SK-N-MC (cell line): ENCODE measurements at regions not wholly inside any gene's neighbourhood (a gene's known extent, or its start where the extent isn't known, plus 50 kb on each side); places are given as distances from the start of the nearest gene placed in this dataset.
"Not testable (repeated sequence)": the region's sequence is repeated elsewhere in the genome, so short reads cannot be mapped to it uniquely, and the experiment has no call there.

Experiments
- DNase-seq: peaks from one replicate; pipeline ENCODE4 v3.0.0-alpha.2; 2011; ENCODE audit warnings: low read depth, low spot score
- H3K27ac ChIP-seq: fragments of 200-600 bp; sonication (generic); 2 replicates; pipeline ENCODE4 v1.5.1; 2016; ENCODE audit warnings: mixed run types
- H3K36me3 ChIP-seq: fragments of 200-600 bp; sonication (generic); 2 replicates; pipeline ENCODE4 v1.6.1; 2017; ENCODE audit warnings: antibody characterized with exemption, low read length, mixed read lengths; ENCODE audit not compliant: insufficient read depth
- H3K4me3 ChIP-seq: fragments of 200-600 bp; sonication (generic); 2 replicates; pipeline ENCODE4 v1.5.1; 2016
- H3K9ac ChIP-seq: fragments of 200-600 bp; sonication (generic); 2 replicates; pipeline ENCODE4 v1.8.0; 2017; ENCODE audit warnings: mixed run types, mixed read lengths; ENCODE audit not compliant: insufficient read length
- H3K9me3 ChIP-seq: fragments of 200-600 bp; sonication (generic); 2 replicates; pipeline ENCODE4 v1.6.1; 2017; ENCODE audit warnings: low read depth, mild to moderate bottlenecking, antibody characterized with exemption, low read length, moderate library complexity, mixed read lengths
- EZH2 ChIP-seq: fragments of 200-600 bp; sonication (generic); IDR thresholded peaks from one replicate; pipeline ENCODE4 v1.6.1; 2017; ENCODE audit warnings: antibody characterized with exemption
- FOXP2 ChIP-seq: optimal IDR thresholded peaks from 2 replicates; pipeline ENCODE3; 2011; ENCODE audit warnings: mild to moderate bottlenecking, moderate library complexity; ENCODE audit not compliant: insufficient read depth; ENCODE audit errors: extremely low read length, control extremely low read depth
- POLR2AphosphoS5 ChIP-seq: IDR thresholded peaks from 2 replicates; pipeline ENCODE4 v1.6.1; 2012; ENCODE audit warnings: mild to moderate bottlenecking, low read depth, low read length, borderline replicate concordance

- Histone ChIP-seq H3K4me3 (no peak overlapping the region), H3K27ac (no peak overlapping the region), H3K36me3 (no peaks in the 10 kb centered on the region), H3K9ac (no peak overlapping the region), H3K9me3 (no peaks in the 10 kb centered on the region)
- no peak for TF ChIP-seq FOXP2
- TF ChIP-seq POLR2AphosphoS5 = no peak
- no peak for TF ChIP-seq EZH2
- no peak for DNase-seq
Observed at GRCh38 chr4:123652476-123652875, 255.9 kb downstream of the SPRY1 start.

GRCh38 chr4:123653236-123653635, 256.6 kb downstream of the SPRY1 start:
- no peaks in the 10 kb centered on the region for H3K9me3 ChIP-seq
- H3K9ac ChIP-seq = no peak overlapping the region
- DNase-seq = no peak
- H3K36me3 ChIP-seq = no peaks in the 10 kb centered on the region
- no peak overlapping the region for H3K27ac ChIP-seq
- TF ChIP-seq EZH2 (no peak), POLR2AphosphoS5 (no peak), FOXP2 (no peak)
- no peak overlapping the region for H3K4me3 ChIP-seq

GRCh38 chr4:123656746-123657294, 260.2 kb downstream of the SPRY1 start:
- H3K36me3 ChIP-seq, H3K9ac ChIP-seq, H3K4me3 ChIP-seq, H3K9me3 ChIP-seq, DNase-seq, H3K27ac ChIP-seq: not testable (repeated sequence)

GRCh38 chr4:123657606-123658005, 261.0 kb downstream of the SPRY1 start:
- H3K9me3 ChIP-seq, H3K27ac ChIP-seq, DNase-seq, H3K9ac ChIP-seq, H3K4me3 ChIP-seq, H3K36me3 ChIP-seq: not testable (repeated sequence)

GRCh38 chr4:123659262-123659661, 262.7 kb downstream of the SPRY1 start:
- Histone ChIP-seq H3K4me3 (no peak overlapping the region), H3K9ac (no peak overlapping the region), H3K9me3 (no peaks in the 10 kb centered on the region), H3K36me3 (no peaks in the 10 kb centered on the region), H3K27ac (no peak overlapping the region)
- DNase-seq = no peak
- TF ChIP-seq POLR2AphosphoS5 = no peak
- no peak for TF ChIP-seq FOXP2
- TF ChIP-seq EZH2 = no peak

- Histone ChIP-seq H3K27ac (no peak overlapping the region), H3K9me3 (no peaks in the 10 kb centered on the region), H3K9ac (no peak overlapping the region), H3K36me3 (no peaks in the 10 kb centered on the region), H3K4me3 (no peak overlapping the region)
- no peak for DNase-seq
- TF ChIP-seq EZH2 = no peak
- no peak for TF ChIP-seq FOXP2
- TF ChIP-seq POLR2AphosphoS5 = no peak
Observed at GRCh38 chr4:123659730-123660129, 263.1 kb downstream of the SPRY1 start.

GRCh38 chr4:123661080-123661737, 264.6 kb downstream of the SPRY1 start:
- no peak for TF ChIP-seq FOXP2
- no peak for TF ChIP-seq EZH2
- no peak for TF ChIP-seq POLR2AphosphoS5
- DNase-seq = no peak
- no peak overlapping the region for H3K9ac ChIP-seq
- H3K4me3 ChIP-seq = no peak overlapping the region
- no peak overlapping the region for H3K27ac ChIP-seq
- no peaks in the 10 kb centered on the region for H3K36me3 ChIP-seq
- no peaks in the 10 kb centered on the region for H3K9me3 ChIP-seq

GRCh38 chr4:123662827-123663226, 266.2 kb downstream of the SPRY1 start:
- no peaks in the 10 kb centered on the region for H3K36me3 ChIP-seq
- no peak overlapping the region for H3K27ac ChIP-seq
- no peak overlapping the region for H3K9ac ChIP-seq
- no peak overlapping the region for H3K4me3 ChIP-seq
- no peak for DNase-seq
- TF ChIP-seq POLR2AphosphoS5 (no peak), EZH2 (no peak), FOXP2 (no peak)
- no peaks in the 10 kb centered on the region for H3K9me3 ChIP-seq

- H3K9ac ChIP-seq = no peak overlapping the region
- H3K9me3 ChIP-seq = no peaks in the 10 kb centered on the region
- no peak overlapping the region for H3K27ac ChIP-seq
- TF ChIP-seq EZH2 = no peak
- no peak for TF ChIP-seq POLR2AphosphoS5
- TF ChIP-seq FOXP2 = no peak
- no peak for DNase-seq
- no peak overlapping the region for H3K4me3 ChIP-seq
- no peaks in the 10 kb centered on the region for H3K36me3 ChIP-seq
Observed at GRCh38 chr4:123666486-123666885, 269.9 kb downstream of the SPRY1 start.
